Ishikawa (cell line): ENCODE measurements at regions not wholly inside any gene's neighbourhood (a gene's known extent, or its start where the extent isn't known, plus 50 kb on each side); places are given as distances from the start of the nearest gene placed in this dataset.

Experiments used
- CEBPB ChIP-seq: IDR thresholded peaks from 2 replicates; pipeline ENCODE4 v1.6.1; 2012
- CREB1 ChIP-seq: IDR thresholded peaks from 2 replicates; pipeline ENCODE4 v1.6.1; 2012; ENCODE audit warnings: low read depth
- EGR1 ChIP-seq: IDR thresholded peaks from 2 replicates; pipeline ENCODE4 v1.6.1; 2012
- EP300 ChIP-seq: IDR thresholded peaks from 2 replicates; pipeline ENCODE4 v1.6.1; 2012; ENCODE audit warnings: borderline replicate concordance
- FOXM1 ChIP-seq: IDR thresholded peaks from 2 replicates; pipeline ENCODE4 v1.6.1; 2012; ENCODE audit warnings: low read depth, borderline replicate concordance
- NFIC ChIP-seq: IDR thresholded peaks from 2 replicates; pipeline ENCODE4 v1.6.1; 2012
- RAD21 ChIP-seq: IDR thresholded peaks from 2 replicates; pipeline ENCODE4 v1.6.1; 2012; ENCODE audit warnings: low read depth
- TAF1 ChIP-seq: IDR thresholded peaks from 2 replicates; pipeline ENCODE4 v1.6.1; 2012; ENCODE audit warnings: low read depth, mild to moderate bottlenecking
- TCF12 ChIP-seq: IDR thresholded peaks from 2 replicates; pipeline ENCODE4 v1.6.1; 2012; ENCODE audit warnings: low read depth
- TEAD4 ChIP-seq: IDR thresholded peaks from 2 replicates; pipeline ENCODE4 v1.6.1; 2012
- YY1 ChIP-seq: IDR thresholded peaks from 2 replicates; pipeline ENCODE4 v1.6.1; 2012; ENCODE audit warnings: low read depth
- ZBTB7A ChIP-seq: IDR thresholded peaks from 2 replicates; pipeline ENCODE4 v1.6.1; 2012; ENCODE audit warnings: low read depth
- TF ChIP-seq, protein P1 (sequence below): IDR thresholded peaks from 2 replicates; pipeline ENCODE4 v1.6.1; 2012
- TF ChIP-seq, protein P2 (sequence below): IDR thresholded peaks from 2 replicates; pipeline ENCODE4 v1.6.1; 2012
- TF ChIP-seq, protein P3 (sequence below): IDR thresholded peaks from 2 replicates; pipeline ENCODE4 v1.6.1; 2012; ENCODE audit warnings: low read depth, mild to moderate bottlenecking

DNA sequence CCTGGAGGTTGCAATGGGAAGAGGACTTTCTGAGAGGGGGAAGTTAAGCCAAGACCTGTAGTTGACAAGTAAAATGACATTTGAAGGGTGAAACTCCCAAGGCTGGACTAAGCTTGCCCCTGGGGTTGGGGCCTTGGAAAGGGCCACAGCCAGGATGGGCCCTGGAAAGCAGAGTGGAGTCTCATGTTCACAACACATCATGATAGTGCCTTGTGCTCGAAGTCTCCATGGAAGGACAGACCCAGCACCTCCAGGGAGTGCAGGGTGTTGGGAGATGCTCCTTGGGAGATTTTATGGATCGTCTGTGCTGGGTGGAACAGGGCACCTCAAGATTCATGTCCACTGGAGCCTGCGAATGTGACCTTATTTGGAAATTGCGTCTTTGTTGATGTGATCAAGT, 55.6 kb upstream of the ACTRT2 start:
- no peak for TF ChIP-seq YY1
- TF ChIP-seq RAD21, result no peak
- no peak for TF ChIP-seq FOXM1
- TF ChIP-seq CEBPB, result no peak
- no peak for TF ChIP-seq CREB1

DNA sequence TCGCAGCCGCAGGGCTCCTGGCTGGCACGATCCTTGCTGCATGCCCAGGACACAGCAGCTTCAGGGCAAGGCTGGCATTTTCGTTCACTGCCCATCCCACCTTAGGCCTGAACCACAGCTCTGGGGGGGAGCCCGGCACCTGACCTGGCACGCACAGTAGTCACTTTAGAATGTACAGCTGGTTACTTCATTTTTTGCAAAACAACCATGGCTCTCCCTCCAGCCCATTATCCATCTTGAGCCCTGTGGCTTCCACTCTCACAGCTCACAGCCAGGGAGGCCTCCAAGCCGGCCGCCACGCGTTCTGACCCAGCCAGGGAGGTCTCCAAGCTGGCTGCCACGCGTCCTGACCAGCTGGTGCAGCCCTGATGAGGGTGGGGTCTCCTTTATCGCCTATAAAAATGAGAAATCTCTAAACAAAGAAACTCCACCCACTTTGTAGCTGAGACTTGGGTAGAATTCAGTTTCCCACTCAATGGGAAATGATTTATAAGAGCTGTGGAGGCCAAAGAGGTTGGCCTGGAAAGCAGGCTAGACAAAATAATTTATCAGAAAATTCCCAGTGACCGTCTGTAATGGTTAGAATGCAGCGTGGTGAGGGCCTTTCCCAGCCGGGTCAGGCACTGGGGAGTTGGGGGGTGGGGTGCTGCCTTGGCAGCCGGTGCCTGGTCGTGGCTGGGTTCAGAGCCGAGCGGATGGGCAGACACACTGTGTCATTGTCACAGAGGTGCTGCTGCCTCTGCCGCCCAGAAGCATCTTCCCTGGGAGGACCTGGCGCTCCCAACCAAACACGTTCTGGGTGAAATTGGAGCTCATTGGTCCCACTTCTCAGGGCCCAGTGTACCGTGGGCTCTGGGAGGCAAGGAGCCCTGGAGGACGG, 54.6 kb upstream of the ACTRT2 start:
- TF ChIP-seq CEBPB (no peak), TEAD4 (no peak), TAF1 (no peak), FOXM1 (no peak), EP300 (no peak), CREB1 (no peak), RAD21 (no peak), TCF12 (no peak), YY1 (no peak)
- TF ChIP-seq, protein P1, sequence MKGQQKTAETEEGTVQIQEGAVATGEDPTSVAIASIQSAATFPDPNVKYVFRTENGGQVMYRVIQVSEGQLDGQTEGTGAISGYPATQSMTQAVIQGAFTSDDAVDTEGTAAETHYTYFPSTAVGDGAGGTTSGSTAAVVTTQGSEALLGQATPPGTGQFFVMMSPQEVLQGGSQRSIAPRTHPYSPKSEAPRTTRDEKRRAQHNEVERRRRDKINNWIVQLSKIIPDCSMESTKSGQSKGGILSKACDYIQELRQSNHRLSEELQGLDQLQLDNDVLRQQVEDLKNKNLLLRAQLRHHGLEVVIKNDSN, result no peak
- TF ChIP-seq, protein P2, sequence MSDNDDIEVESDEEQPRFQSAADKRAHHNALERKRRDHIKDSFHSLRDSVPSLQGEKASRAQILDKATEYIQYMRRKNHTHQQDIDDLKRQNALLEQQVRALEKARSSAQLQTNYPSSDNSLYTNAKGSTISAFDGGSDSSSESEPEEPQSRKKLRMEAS, result no peak

DNA sequence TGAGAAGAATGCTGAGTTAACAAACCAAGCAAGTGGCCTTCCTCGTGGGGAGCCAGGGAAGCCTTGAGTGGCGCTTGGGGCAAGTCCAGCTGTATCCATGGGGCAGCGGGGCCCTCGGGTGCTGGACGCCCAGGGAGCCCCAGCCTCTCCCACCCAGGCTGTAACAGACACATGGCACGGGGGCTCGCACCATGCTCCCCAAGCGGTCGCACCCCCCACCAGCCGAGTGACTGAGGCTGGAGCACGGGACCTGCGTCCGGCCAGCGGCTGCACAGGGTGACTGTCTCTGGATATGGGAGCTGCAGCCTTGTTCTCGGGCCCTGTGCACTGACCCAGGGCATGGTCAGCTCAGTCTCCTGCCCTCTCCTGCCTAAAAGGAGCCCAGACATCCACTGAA, 53.9 kb upstream of the ACTRT2 start:
- TF ChIP-seq TCF12, result no peak
- TF ChIP-seq, protein P3, sequence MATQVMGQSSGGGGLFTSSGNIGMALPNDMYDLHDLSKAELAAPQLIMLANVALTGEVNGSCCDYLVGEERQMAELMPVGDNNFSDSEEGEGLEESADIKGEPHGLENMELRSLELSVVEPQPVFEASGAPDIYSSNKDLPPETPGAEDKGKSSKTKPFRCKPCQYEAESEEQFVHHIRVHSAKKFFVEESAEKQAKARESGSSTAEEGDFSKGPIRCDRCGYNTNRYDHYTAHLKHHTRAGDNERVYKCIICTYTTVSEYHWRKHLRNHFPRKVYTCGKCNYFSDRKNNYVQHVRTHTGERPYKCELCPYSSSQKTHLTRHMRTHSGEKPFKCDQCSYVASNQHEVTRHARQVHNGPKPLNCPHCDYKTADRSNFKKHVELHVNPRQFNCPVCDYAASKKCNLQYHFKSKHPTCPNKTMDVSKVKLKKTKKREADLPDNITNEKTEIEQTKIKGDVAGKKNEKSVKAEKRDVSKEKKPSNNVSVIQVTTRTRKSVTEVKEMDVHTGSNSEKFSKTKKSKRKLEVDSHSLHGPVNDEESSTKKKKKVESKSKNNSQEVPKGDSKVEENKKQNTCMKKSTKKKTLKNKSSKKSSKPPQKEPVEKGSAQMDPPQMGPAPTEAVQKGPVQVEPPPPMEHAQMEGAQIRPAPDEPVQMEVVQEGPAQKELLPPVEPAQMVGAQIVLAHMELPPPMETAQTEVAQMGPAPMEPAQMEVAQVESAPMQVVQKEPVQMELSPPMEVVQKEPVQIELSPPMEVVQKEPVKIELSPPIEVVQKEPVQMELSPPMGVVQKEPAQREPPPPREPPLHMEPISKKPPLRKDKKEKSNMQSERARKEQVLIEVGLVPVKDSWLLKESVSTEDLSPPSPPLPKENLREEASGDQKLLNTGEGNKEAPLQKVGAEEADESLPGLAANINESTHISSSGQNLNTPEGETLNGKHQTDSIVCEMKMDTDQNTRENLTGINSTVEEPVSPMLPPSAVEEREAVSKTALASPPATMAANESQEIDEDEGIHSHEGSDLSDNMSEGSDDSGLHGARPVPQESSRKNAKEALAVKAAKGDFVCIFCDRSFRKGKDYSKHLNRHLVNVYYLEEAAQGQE, result no peak
- TF ChIP-seq TEAD4, result no peak
- no peak for TF ChIP-seq NFIC
- no peak for TF ChIP-seq RAD21
- no peak for TF ChIP-seq FOXM1
- TF ChIP-seq, protein P1, result no peak
- TF ChIP-seq EGR1, result no peak

DNA sequence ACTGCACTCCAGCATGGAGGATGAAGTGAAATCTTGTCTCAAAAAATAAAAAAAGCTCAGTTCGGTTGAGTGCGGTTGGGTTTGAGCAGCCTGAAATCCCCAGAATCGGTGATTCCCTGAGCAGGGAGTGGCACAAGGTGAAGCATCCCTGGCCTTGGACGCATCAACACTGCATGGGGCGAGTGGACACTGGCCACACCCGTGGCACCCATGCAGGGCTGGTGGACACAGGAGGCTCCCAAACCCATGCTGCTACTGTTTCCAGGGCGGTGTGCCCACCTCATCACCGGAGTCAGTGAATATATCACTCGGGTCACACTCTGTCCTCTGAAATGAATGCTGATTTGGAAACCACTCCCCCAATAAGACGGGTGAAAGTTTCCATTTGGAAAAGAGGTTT, 53.4 kb upstream of the ACTRT2 start:
- TF ChIP-seq ZBTB7A (no peak), NFIC (no peak), YY1 (no peak), EGR1 (no peak)
- TF ChIP-seq, protein P2, result no peak

DNA sequence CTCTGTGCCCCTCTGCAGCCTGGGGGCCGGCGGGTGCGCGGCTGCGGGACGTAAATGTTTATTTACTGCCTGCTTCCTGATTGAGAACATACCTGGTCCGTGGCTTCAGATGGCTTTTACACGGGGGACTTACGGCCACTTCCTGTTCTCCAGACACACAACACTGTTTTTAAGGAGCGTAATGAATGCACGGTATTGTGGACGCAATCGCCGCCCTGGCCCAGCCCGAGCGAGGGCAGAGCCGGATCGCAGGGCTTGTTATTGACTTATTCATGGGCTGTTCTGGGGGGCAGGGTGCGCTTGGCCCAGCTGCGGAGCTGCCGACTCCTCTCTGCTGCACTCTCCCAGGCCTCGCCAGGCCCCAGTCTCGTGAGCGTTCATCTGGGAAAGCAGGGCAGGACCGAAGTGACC, 52.8 kb upstream of the ACTRT2 start:
- TF ChIP-seq TAF1 (no peak), CREB1 (no peak), EGR1 (no peak), TCF12 (no peak), RAD21 (no peak), FOXM1 (no peak), ZBTB7A (no peak)
- TF ChIP-seq, protein P1, result no peak
- TF ChIP-seq, protein P3, result no peak
